ENCODE measurements at regions not wholly inside any gene's neighbourhood (a gene's known extent, or its start where the extent isn't known, plus 50 kb on each side); places are given as distances from the start of the nearest gene placed in this dataset.

DNA sequence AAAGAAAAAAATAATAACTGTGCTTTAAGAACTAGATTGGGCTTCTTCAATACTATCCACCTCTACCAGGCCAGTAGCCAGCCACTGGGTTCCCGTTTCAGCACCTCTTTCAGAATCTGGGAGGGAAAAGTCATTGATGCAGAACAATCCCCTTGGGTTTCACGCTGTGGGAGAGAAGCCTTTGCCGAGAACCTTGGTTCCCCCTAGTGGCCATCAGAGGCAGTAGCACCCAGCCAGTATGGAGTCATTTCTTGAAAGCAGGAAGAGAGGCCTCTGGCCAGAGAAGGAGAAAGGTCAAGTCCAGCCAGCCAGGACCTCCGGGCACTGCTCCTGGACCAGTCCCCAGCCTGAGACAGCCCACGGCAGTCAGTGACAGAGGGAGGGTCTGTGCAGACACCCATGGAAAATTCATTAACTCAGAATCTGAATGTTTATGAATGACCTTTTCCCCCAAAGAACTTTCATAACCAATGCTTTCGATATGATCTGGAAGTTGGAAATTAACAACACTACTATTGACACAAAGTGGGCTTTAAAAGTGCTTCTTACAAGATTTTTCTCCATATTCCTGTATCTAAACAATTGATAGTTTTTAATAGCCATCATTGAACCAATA, 51.2 kb upstream of the CDH5 start:
- H2AFZ ChIP-seq (ENCODE audit: low read length): peak overlapping the region; percentile 45; the same call in 1 of the 2 replicates
- no peaks in the 10 kb centered on the region for H4K20me1 ChIP-seq (ENCODE audit: insufficient read depth, low read length)
- H3K4me2 ChIP-seq (ENCODE audit: low read length): no peak overlapping the region
- H3K4me3 ChIP-seq (ENCODE audit: low read depth, low read length, poor library complexity, severe bottlenecking): no peak overlapping the region
- no peak overlapping the region for H3K27ac ChIP-seq (ENCODE audit: low read depth, low read length, poor library complexity, severe bottlenecking)
- POLR2A ChIA-PET: no interaction called here
- H3K9me3 ChIP-seq (ENCODE audit: low read length): no peaks in the 10 kb centered on the region
- H3K9me2 ChIP-seq (ENCODE audit: insufficient read depth, low read length): no peaks in the 10 kb centered on the region
- H3K4me1 ChIP-seq (ENCODE audit: insufficient read depth, low read length, poor library complexity, severe bottlenecking): no peaks in the 10 kb centered on the region
- H3K79me2 ChIP-seq (ENCODE audit: insufficient read depth, low read depth, low read length): no peaks in the 10 kb centered on the region
- peak; percentile 72 for DNase-seq (ENCODE audit: low spot score)
- no TSS peak for BruUV-seq (replicated peaks)
- H3K36me3 ChIP-seq (ENCODE audit: insufficient read depth, low read length): no peaks in the 10 kb centered on the region
- CTCF ChIA-PET (ENCODE audit: unreplicated experiment): no interaction called here
- TF ChIP-seq, protein P1, sequence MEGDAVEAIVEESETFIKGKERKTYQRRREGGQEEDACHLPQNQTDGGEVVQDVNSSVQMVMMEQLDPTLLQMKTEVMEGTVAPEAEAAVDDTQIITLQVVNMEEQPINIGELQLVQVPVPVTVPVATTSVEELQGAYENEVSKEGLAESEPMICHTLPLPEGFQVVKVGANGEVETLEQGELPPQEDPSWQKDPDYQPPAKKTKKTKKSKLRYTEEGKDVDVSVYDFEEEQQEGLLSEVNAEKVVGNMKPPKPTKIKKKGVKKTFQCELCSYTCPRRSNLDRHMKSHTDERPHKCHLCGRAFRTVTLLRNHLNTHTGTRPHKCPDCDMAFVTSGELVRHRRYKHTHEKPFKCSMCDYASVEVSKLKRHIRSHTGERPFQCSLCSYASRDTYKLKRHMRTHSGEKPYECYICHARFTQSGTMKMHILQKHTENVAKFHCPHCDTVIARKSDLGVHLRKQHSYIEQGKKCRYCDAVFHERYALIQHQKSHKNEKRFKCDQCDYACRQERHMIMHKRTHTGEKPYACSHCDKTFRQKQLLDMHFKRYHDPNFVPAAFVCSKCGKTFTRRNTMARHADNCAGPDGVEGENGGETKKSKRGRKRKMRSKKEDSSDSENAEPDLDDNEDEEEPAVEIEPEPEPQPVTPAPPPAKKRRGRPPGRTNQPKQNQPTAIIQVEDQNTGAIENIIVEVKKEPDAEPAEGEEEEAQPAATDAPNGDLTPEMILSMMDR (conservative IDR thresholded peaks at IDR 0.05; ENCODE audit: low read length): peak; percentile 98
- no peak for TF ChIP-seq EZH2phosphoT487 (IDR thresholded peaks at IDR 0.05; ENCODE audit: borderline replicate concordance, low read depth, low read length)
- intact Hi-C loops (cut with micrococcal nuclease; ENCODE audit: unreplicated experiment): loop anchor here (1.0 kb wide), 1 partner anchor 41 kb away; no protein-coding TSS in a partner anchor

DNA sequence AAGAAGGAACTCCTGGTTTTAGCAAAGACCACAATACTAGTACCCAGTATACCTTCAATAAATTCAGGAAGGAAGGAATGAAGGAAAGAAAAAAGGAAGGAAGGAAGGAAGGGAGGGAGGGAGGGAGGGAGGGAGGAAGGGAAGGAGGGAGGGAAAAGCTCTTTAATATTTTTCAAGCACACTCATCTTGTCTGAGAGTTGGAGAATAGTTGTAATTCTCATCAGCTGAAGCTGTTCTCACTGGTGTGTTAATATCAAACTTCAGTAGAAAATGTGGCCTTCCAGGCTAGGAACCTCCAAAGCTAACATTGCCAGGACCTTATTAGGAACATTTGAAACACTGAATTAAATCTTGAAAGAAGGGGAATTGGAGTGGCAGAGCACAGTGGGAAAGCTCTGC, 55.2 kb upstream of the CDH5 start:
- intact Hi-C loops (cut with micrococcal nuclease; ENCODE audit: unreplicated experiment): no loop called here
- no TSS peak for BruUV-seq (replicated peaks)
- Histone ChIP-seq H3K4me2 (ENCODE audit: low read length) (no peak overlapping the region), H2AFZ (ENCODE audit: low read length) (no peak overlapping the region), H3K27ac (ENCODE audit: low read depth, low read length, poor library complexity, severe bottlenecking) (no peak overlapping the region), H3K79me2 (ENCODE audit: insufficient read depth, low read depth, low read length) (no peaks in the 10 kb centered on the region), H3K4me1 (ENCODE audit: insufficient read depth, low read length, poor library complexity, severe bottlenecking) (no peaks in the 10 kb centered on the region), H3K4me3 (ENCODE audit: low read depth, low read length, poor library complexity, severe bottlenecking) (no peak overlapping the region), H4K20me1 (ENCODE audit: insufficient read depth, low read length) (no peaks in the 10 kb centered on the region), H3K9me2 (ENCODE audit: insufficient read depth, low read length) (no peaks in the 10 kb centered on the region), H3K9me3 (ENCODE audit: low read length) (no peaks in the 10 kb centered on the region), H3K36me3 (ENCODE audit: insufficient read depth, low read length) (no peaks in the 10 kb centered on the region)
- no peak for DNase-seq (ENCODE audit: low spot score)
- TF ChIP-seq, protein P1 (conservative IDR thresholded peaks at IDR 0.05; ENCODE audit: low read length): no peak
- TF ChIP-seq EZH2phosphoT487 (IDR thresholded peaks at IDR 0.05; ENCODE audit: borderline replicate concordance, low read depth, low read length): no peak
- ChIA-PET POLR2A (no interaction called here), CTCF (ENCODE audit: unreplicated experiment) (no interaction called here)

DNA sequence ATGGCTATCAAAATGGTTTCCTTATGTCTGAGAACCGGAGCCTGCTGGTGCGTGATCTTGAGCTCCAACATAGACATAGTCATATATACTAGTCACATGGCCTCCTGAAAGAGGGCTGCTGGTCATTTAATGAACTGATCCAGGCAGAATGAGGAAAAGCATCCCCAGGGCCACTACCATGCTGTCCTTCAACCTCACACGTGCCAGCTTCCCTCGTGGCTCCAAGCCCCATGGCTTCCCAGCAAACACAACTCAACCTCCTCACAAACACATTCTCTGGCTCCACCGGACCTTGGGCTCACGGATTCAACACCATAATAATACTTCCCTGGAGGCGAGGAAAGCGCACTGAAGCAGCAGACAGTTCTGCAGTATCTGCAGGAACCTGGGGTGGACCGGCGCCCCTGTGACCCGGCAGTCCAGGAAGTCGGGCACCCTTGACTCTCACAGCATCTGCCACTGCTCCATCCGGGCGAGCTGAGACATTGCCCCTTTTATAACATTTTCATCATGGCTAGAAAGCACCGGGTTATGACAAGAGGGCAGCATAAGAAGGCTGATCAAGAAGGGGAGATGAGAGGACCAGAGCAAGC, 57.2 kb upstream of the CDH5 start:
- no TSS peak for BruUV-seq (replicated peaks)
- H3K36me3 ChIP-seq (ENCODE audit: insufficient read depth, low read length): no peaks in the 10 kb centered on the region
- no peak overlapping the region for H3K4me2 ChIP-seq (ENCODE audit: low read length)
- intact Hi-C loops (cut with micrococcal nuclease; ENCODE audit: unreplicated experiment): no loop called here
- H2AFZ ChIP-seq (ENCODE audit: low read length): no peak overlapping the region
- no peaks in the 10 kb centered on the region for H3K4me1 ChIP-seq (ENCODE audit: insufficient read depth, low read length, poor library complexity, severe bottlenecking)
- H3K9me2 ChIP-seq (ENCODE audit: insufficient read depth, low read length): no peaks in the 10 kb centered on the region
- DNase-seq (ENCODE audit: low spot score): no peak
- ChIA-PET CTCF (ENCODE audit: unreplicated experiment) (no interaction called here), POLR2A (no interaction called here)
- TF ChIP-seq, protein P1 (conservative IDR thresholded peaks at IDR 0.05; ENCODE audit: low read length): no peak
- no peaks in the 10 kb centered on the region for H4K20me1 ChIP-seq (ENCODE audit: insufficient read depth, low read length)
- no peak overlapping the region for H3K27ac ChIP-seq (ENCODE audit: low read depth, low read length, poor library complexity, severe bottlenecking)
- H3K4me3 ChIP-seq (ENCODE audit: low read depth, low read length, poor library complexity, severe bottlenecking): no peak overlapping the region
- no peaks in the 10 kb centered on the region for H3K79me2 ChIP-seq (ENCODE audit: insufficient read depth, low read depth, low read length)
- no peaks in the 10 kb centered on the region for H3K9me3 ChIP-seq (ENCODE audit: low read length)
